ENCODE measurements at regions not wholly inside any gene's neighbourhood (a gene's known extent, or its start where the extent isn't known, plus 50 kb on each side); places are given as distances from the start of the nearest gene placed in this dataset.

DNA sequence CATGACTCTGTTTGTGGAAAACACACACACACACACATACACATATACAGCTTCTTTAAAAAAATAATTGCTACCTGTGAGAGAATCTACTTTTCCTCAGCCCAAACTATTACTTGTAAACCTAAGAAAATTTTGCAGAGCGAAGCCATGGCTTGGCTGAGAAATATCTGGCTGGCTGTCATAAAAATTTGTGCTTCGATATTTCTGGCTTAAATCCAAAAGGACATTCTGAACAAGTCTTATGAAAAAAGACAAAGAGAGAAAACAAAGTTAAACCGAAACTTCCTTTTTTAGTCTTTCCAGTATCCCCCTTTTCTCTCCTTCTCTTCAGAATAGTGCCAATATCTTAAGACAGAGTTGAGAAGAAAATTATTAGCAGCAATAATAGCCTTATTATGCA, 2048.0 kb downstream of the SUCLG1 start:
- TF ChIP-seq POLR2A (IDR thresholded peaks at IDR 0.05): no peak
- TF ChIP-seq CTCF (IDR thresholded peaks at IDR 0.05): no peak

Measured in testis (tissue), 2 donors.